ENCODE measurements at regions not wholly inside any gene's neighbourhood (a gene's known extent, or its start where the extent isn't known, plus 50 kb on each side); places are given as distances from the start of the nearest gene placed in this dataset.
A peak's percentile ranks its signal among the peaks of the same experiment; 100 is the strongest.

GRCh38 chr4:151830168-151830567, 69.4 kb upstream of the GATB start:
- no peak for DNase-seq (ENCODE audit: low read depth in 4 of 4, low spot score in 3 of 4)

GRCh38 chr4:151829309-151829708, 68.5 kb upstream of the GATB start:
- DNase-seq (ENCODE audit: low read depth in 4 of 4, low spot score in 3 of 4), result no peak

- peak in 2 of 4 donors; percentile 10 to 14 for DNase-seq (ENCODE audit: low read depth in 4 of 4, low spot score in 3 of 4)
These were observed 63.8 kb upstream of the GATB start for GRCh38 chr4:151824656-151825055.

DNA sequence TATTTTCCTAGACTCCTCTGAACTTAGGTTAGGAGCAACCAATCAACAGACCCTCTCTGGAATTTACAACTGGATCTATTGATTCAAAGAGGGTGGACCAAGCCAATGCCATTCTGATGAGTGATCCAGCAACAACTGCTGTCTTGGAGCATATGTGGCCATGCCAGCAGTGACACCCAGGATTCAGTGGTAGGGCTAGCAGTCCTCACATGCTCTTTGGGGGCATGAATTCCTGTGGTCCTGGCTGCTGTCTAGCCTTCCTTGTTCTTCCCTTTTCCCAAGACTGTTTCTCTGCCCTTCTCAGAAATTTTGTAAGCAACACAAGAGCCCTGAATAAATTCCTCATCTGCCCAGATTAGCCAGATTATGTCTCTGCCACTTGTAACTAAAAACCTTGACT, 61.5 kb upstream of the GATB start:
- DNase-seq (ENCODE audit: low read depth in 4 of 4, low spot score in 3 of 4), result no peak

GRCh38 chr4:151820004-151820403, 59.2 kb upstream of the GATB start:
- DNase-seq (ENCODE audit: low read depth in 4 of 4, low spot score in 3 of 4), result no peak

DNA sequence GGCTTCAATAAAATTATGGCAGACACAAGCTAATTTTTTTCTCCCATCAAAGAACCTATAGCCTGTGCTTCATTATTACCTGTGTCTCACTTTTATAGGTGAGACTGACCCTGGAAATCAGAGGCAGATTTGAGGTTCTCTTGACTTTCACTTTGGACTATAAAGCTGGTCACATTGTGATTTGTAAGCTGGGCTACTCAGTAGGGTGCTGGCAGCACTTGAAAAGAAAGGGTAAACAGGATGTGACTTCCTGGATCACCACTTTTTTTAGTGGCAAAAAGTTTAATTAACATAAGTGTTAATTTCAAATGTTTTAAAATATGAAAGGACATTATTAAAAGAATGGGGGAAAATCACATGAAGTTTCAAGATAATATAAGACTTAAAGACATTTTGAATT, 50.6 kb upstream of the GATB start:
- no peak for DNase-seq (ENCODE audit: low read depth in 4 of 4, low spot score in 3 of 4)

Measured in left renal pelvis (tissue), 4 donors.